GM13976 (cell line): ENCODE measurements at regions not wholly inside any gene's neighbourhood (a gene's known extent, or its start where the extent isn't known, plus 50 kb on each side); places are given as distances from the start of the nearest gene placed in this dataset.

ENCODE experiments used
- DNase-seq: peaks from one replicate; pipeline ENCODE4 v3.0.0; 2012; ENCODE audit warnings: low spot score
- CTCF ChIP-seq: IDR thresholded peaks from 2 replicates; pipeline ENCODE4 v1.5.1; 2012; ENCODE audit warnings: borderline replicate concordance, mild to moderate bottlenecking; ENCODE audit not compliant: insufficient read depth; ENCODE audit errors: extremely low read depth, missing control alignments, control extremely low read depth
- in situ Hi-C: fragments of 300-500 bp; cut with MboI; formaldehyde crosslinking; loops from one replicate; pipeline ENCODE4 v1.12.0; 2022; ENCODE audit warnings: low sequenced_read_pairs, mixed read lengths, inconsistent platforms; ENCODE audit not compliant: unreplicated experiment

- in situ Hi-C loops: no loop called here
- TF ChIP-seq CTCF: no peak
- no peak for DNase-seq
Measured at GRCh38 chr12:33562401-33562800, 122.8 kb upstream of the SYT10 start.

- no peak for TF ChIP-seq CTCF
- in situ Hi-C loops: no loop called here
- DNase-seq: no peak
Measured at GRCh38 chr12:33566403-33566802, 126.8 kb upstream of the SYT10 start.

GRCh38 chr12:33575346-33575745 lies 135.7 kb upstream of the SYT10 start:
- in situ Hi-C loops: no loop called here
- DNase-seq: no peak
- TF ChIP-seq CTCF: no peak

- no peak for DNase-seq
- in situ Hi-C loops: no loop called here
- TF ChIP-seq CTCF: no peak
Measured at GRCh38 chr12:33581613-33582122, 142.0 kb upstream of the SYT10 start.

- in situ Hi-C loops: no loop called here
- DNase-seq: no peak
- no peak for TF ChIP-seq CTCF
Measured at GRCh38 chr12:33586576-33586975, 147.0 kb upstream of the SYT10 start.

- DNase-seq: no peak
- no peak for TF ChIP-seq CTCF
- in situ Hi-C loops: no loop called here
Measured at GRCh38 chr12:33587354-33587753, 147.7 kb upstream of the SYT10 start.

- peak; percentile 11 for DNase-seq
- in situ Hi-C loops: no loop called here
- no peak for TF ChIP-seq CTCF
Measured at GRCh38 chr12:33587784-33588712, 148.4 kb upstream of the SYT10 start.
